Adipocyte (in vitro differentiated cells): ENCODE measurements at regions not wholly inside any gene's neighbourhood (a gene's known extent, or its start where the extent isn't known, plus 50 kb on each side); places are given as distances from the start of the nearest gene placed in this dataset.

ENCODE experiments used
- DNase-seq: peaks from one replicate; pipeline ENCODE4 v3.0.0-alpha.2; 2015; ENCODE audit warnings: low read depth
- H3K27me3 ChIP-seq: replicated peaks from 2 replicates; pipeline ENCODE4 v1.7.0; 2013; ENCODE audit warnings: mild to moderate bottlenecking, low read length, moderate library complexity; ENCODE audit not compliant: control insufficient read depth, insufficient read depth
- H3K36me3 ChIP-seq: 2 replicates; pipeline ENCODE4 v1.7.0; 2013; ENCODE audit warnings: low read length, mild to moderate bottlenecking, moderate library complexity; ENCODE audit not compliant: control insufficient read depth, insufficient read depth, severe bottlenecking
- H3K4me1 ChIP-seq: 2 replicates; pipeline ENCODE4 v1.7.0; 2013; ENCODE audit warnings: mild to moderate bottlenecking, low read length, moderate library complexity; ENCODE audit not compliant: control insufficient read depth, insufficient read depth
- H3K4me3 ChIP-seq: 2 replicates; pipeline ENCODE4 v1.7.0; 2013; ENCODE audit warnings: mild to moderate bottlenecking, low read length, moderate library complexity
- H3K9ac ChIP-seq: 2 replicates; pipeline ENCODE4 v1.7.0; 2013; ENCODE audit warnings: mild to moderate bottlenecking, low read length, moderate library complexity
- H3K9me3 ChIP-seq: 2 replicates; pipeline ENCODE4 v1.7.0; 2013; ENCODE audit warnings: mild to moderate bottlenecking, low read length, moderate library complexity; ENCODE audit not compliant: control insufficient read depth

- Histone ChIP-seq H3K4me1 (peaks cover 7% of the 10 kb centered on the region), H3K36me3 (no peaks in the 10 kb centered on the region), H3K9me3 (no peaks in the 10 kb centered on the region), H3K9ac (no peak overlapping the region), H3K27me3 (no peaks in the 10 kb centered on the region), H3K4me3 (no peak overlapping the region)
- DNase-seq, result no peak
Observed at GRCh38 chr3:72386327-72387000, 461.8 kb downstream of the SHQ1 start.

GRCh38 chr3:72385167-72385566 lies 463.1 kb downstream of the SHQ1 start:
- no peaks in the 10 kb centered on the region for H3K9me3 ChIP-seq
- H3K27me3 ChIP-seq, result no peaks in the 10 kb centered on the region
- H3K4me3 ChIP-seq, result no peak overlapping the region
- peaks cover 7% of the 10 kb centered on the region for H3K4me1 ChIP-seq
- no peak for DNase-seq
- no peaks in the 10 kb centered on the region for H3K36me3 ChIP-seq
- no peak overlapping the region for H3K9ac ChIP-seq

DNA sequence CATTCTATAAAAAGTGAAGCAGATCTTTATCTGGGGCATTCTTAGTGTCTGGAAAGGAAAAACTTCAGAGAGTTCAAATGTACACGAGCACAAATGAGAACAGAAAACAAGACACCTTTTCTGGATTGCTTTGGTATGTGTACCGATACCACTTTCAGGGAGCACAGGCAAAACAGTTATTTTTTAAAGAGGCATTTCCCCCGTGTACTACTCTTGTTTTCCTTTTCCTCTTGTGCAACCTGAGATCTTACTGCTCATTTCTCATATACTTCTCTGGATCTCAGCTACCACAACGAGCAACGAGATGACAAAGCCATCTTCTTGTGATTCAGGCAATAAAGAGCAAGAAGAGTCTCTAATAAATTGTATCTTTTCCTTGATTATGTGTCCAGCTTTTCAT lies 463.6 kb downstream of the SHQ1 start:
- Histone ChIP-seq H3K9ac (no peak overlapping the region), H3K9me3 (no peaks in the 10 kb centered on the region), H3K4me1 (peaks cover 12% of the 10 kb centered on the region), H3K36me3 (no peaks in the 10 kb centered on the region), H3K27me3 (no peaks in the 10 kb centered on the region), H3K4me3 (no peak overlapping the region)
- DNase-seq, result peak; percentile 5

DNA sequence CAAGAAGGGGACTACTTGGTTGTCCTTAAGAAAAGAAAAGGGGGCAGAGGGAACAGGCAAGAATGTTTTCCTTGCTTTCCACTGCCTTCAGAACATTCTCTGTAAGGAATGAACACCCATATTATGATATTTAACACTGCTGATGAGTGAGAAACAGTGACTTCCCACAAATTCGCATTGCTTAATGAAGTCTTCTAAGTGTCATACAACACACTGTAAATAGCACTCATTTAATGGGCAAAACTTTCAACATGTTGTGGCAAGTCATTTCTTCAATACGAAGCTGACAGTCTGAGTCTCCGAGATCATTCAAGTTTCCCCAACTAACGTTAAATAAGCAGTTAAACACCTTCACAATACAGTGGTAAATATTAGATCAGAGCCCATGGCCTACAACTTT lies 464.4 kb downstream of the SHQ1 start:
- H3K4me1 ChIP-seq, result peaks cover 20% of the 10 kb centered on the region
- peaks cover under 1% of the 10 kb centered on the region for H3K36me3 ChIP-seq
- H3K4me3 ChIP-seq, result no peak overlapping the region
- no peaks in the 10 kb centered on the region for H3K9me3 ChIP-seq
- no peaks in the 10 kb centered on the region for H3K27me3 ChIP-seq
- DNase-seq, result no peak
- no peak overlapping the region for H3K9ac ChIP-seq

GRCh38 chr3:72383230-72383629 lies 465.0 kb downstream of the SHQ1 start:
- Histone ChIP-seq H3K4me3 (no peak overlapping the region), H3K36me3 (peaks cover 7% of the 10 kb centered on the region), H3K4me1 (peaks cover 21% of the 10 kb centered on the region), H3K9me3 (no peaks in the 10 kb centered on the region), H3K27me3 (no peaks in the 10 kb centered on the region), H3K9ac (no peak overlapping the region)
- DNase-seq, result no peak

DNA sequence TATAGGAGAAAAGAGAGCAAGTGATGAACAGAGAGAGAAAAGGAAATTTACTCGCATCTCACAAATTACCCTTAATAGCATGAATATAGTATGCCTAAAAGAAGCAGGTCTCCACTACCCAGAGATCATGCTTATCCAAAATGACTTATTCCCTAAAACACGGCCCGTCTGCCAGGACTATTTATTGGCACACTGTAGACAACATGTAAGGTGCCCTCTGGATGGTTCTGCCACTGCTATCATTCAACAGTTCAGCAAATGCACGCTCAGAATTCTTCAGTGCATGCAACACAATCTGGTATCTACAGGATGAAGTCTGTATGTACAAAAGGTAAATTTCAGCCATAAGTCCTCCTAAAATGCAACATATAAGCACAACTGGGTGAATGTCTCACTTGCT lies 465.8 kb downstream of the SHQ1 start:
- Histone ChIP-seq H3K4me3 (no peak overlapping the region), H3K36me3 (peaks cover 11% of the 10 kb centered on the region), H3K9me3 (no peaks in the 10 kb centered on the region), H3K4me1 (peaks cover 21% of the 10 kb centered on the region), H3K27me3 (no peaks in the 10 kb centered on the region), H3K9ac (no peak overlapping the region)
- DNase-seq, result no peak

DNA sequence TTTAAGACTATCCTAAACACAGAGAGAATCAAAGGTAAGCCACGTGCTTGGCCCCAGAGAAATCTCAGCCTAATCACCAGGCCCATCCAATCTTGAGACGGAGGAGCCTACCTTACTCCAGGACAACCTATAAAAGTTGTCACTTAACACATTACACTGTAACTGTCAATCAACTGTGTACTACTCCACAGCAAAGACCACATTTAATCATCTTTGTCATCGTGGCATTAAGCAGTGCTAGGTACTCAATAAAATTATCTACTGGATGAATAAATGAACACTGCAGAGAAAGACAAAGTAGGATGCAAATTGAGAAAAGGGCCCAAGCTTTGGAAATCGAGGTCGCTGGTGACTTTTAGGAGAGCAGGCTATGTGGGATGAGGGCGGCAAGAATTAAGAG lies 466.7 kb downstream of the SHQ1 start:
- DNase-seq, result no peak
- Histone ChIP-seq H3K9ac (no peak overlapping the region), H3K36me3 (peaks cover 16% of the 10 kb centered on the region), H3K27me3 (no peaks in the 10 kb centered on the region), H3K4me1 (peaks cover 21% of the 10 kb centered on the region), H3K9me3 (no peaks in the 10 kb centered on the region), H3K4me3 (no peak overlapping the region)

DNA sequence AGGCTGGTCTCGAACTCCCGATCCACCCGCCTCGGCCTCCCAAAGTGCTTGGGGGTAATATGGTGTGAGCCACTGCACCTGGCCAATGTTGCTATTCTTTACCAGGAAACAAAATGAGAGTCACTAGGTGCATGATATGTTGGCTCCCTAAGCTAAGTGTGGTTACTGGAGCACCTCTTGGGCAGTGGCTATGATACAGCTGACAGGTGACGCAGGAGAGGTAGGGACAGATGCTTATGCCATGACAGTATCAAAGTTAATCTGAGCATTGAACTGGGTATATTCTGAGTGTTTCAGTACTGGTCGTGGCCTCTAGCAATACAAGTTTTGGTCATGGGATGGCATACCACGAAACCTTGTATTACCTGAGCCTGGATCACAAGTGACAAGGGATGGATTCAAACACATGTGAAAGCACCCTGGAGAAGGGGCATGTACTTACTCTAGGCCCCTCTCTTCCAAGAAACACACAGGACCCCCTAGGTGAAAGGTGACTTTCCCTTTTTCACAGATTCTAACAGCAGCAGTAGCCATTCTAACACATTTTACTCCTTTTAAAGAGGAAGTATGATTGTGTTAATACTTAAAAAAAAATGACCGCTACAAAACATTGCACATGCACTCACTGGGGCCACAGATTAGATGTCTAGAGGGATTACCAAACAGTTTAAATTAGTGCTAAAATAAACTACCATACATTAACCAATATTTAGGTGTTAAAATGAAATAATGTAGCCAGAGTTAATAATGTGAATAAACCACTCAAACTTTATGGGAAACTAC lies 467.3 kb downstream of the SHQ1 start:
- Histone ChIP-seq H3K9me3 (no peaks in the 10 kb centered on the region), H3K36me3 (peaks cover 16% of the 10 kb centered on the region), H3K4me3 (peak overlapping the region; percentile 16), H3K4me1 (peaks cover 21% of the 10 kb centered on the region), H3K9ac (no peak overlapping the region), H3K27me3 (no peaks in the 10 kb centered on the region)
- DNase-seq, result no peak

DNA sequence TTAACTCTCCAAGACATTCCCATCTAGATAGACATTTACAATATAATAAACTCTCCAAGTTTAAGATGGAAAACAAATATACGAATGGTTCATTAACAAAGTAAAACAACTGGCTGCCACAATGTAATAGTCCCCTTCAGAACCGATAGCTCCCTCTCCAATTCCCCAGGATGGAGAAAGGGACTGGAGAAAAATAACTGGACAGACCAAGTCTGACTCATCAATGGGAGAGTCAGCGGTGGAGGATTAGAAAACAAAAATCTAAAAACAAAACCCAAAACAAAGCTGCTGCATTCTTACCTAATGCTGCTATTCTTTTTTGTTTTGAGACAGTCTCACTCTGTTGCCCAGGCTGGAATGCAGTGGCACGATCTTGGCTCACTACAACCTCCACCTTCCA lies 468.1 kb downstream of the SHQ1 start:
- DNase-seq, result peak; percentile 72
- Histone ChIP-seq H3K27me3 (no peaks in the 10 kb centered on the region), H3K9me3 (no peaks in the 10 kb centered on the region), H3K4me1 (peaks cover 21% of the 10 kb centered on the region), H3K36me3 (peaks cover 16% of the 10 kb centered on the region), H3K9ac (no peak overlapping the region), H3K4me3 (peak overlapping the region; percentile 35)

GRCh38 chr3:72379500-72380187 lies 468.6 kb downstream of the SHQ1 start:
- Histone ChIP-seq H3K9ac (no peak overlapping the region), H3K4me3 (peak overlapping the region; percentile 35), H3K4me1 (peaks cover 21% of the 10 kb centered on the region), H3K9me3 (no peaks in the 10 kb centered on the region), H3K36me3 (peaks cover 16% of the 10 kb centered on the region), H3K27me3 (no peaks in the 10 kb centered on the region)
- peak; percentile 55 for DNase-seq

DNA sequence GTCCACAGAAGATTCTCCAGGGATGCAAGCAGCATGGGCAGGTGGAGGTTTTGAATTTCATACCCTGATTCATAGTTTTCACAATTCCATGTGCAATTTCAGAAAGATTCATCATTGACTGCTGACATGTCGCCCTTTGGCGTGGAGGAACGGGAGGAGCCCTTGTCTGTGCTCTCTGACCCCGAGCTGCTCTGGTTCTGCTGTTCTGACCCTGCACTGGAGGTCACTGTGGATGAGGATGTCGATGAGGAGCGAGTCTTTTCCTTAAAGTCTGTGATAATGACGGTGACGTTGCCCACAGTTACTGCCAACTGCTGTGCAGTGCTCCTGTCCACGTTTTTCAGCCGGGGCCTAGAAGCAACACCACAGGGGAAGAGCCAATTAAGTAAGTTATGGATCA lies 470.0 kb downstream of the SHQ1 start:
- Histone ChIP-seq H3K9me3 (no peaks in the 10 kb centered on the region), H3K9ac (no peak overlapping the region), H3K36me3 (peaks cover 16% of the 10 kb centered on the region), H3K4me3 (no peak overlapping the region), H3K4me1 (peaks cover 21% of the 10 kb centered on the region), H3K27me3 (no peaks in the 10 kb centered on the region)
- DNase-seq, result no peak
